Myocyte (in vitro differentiated cells): ENCODE measurements at regions not wholly inside any gene's neighbourhood (a gene's known extent, or its start where the extent isn't known, plus 50 kb on each side); places are given as distances from the start of the nearest gene placed in this dataset.

Experiments
- DNase-seq: peaks from one replicate; pipeline ENCODE4 v3.0.0-alpha.2; 2012; ENCODE audit warnings: low read depth

- DNase-seq: no peak
Measured at GRCh38 chr5:28574606-28575005, 1536.2 kb upstream of the CDH9 start.

GRCh38 chr5:28567048-28567447, 1528.7 kb upstream of the CDH9 start:
- no peak for DNase-seq

GRCh38 chr5:28561522-28561921, 1523.1 kb upstream of the CDH9 start:
- no peak for DNase-seq

- DNase-seq: no peak
Measured at GRCh38 chr5:28558196-28558595, 1519.8 kb upstream of the CDH9 start.

- DNase-seq: no peak
Measured at GRCh38 chr5:28557114-28557513, 1518.7 kb upstream of the CDH9 start.

- no peak for DNase-seq
Measured at GRCh38 chr5:28549588-28549987, 1511.2 kb upstream of the CDH9 start.

GRCh38 chr5:28548856-28549255, 1510.5 kb upstream of the CDH9 start:
- no peak for DNase-seq

- DNase-seq: no peak
Measured at GRCh38 chr5:28544501-28544900, 1506.1 kb upstream of the CDH9 start.

- DNase-seq: no peak
Measured at GRCh38 chr5:28543473-28544098, 1505.2 kb upstream of the CDH9 start.

GRCh38 chr5:28542987-28543386, 1504.6 kb upstream of the CDH9 start:
- peak; percentile 67 for DNase-seq

- DNase-seq: peak; percentile 68
Measured at GRCh38 chr5:28523888-28524635, 1485.7 kb upstream of the CDH9 start.

GRCh38 chr5:28523416-28523815, 1485.0 kb upstream of the CDH9 start:
- DNase-seq: no peak

- DNase-seq: peak; percentile 4
Measured at GRCh38 chr5:28517691-28518090, 1479.3 kb upstream of the CDH9 start.

- DNase-seq: no peak
Measured at GRCh38 chr5:28516722-28517121, 1478.3 kb upstream of the CDH9 start.

GRCh38 chr5:28512648-28513047, 1474.3 kb upstream of the CDH9 start:
- DNase-seq: no peak

GRCh38 chr5:28505121-28505520, 1466.7 kb upstream of the CDH9 start:
- no peak for DNase-seq

GRCh38 chr5:28500511-28500910, 1462.1 kb upstream of the CDH9 start:
- DNase-seq: no peak

- DNase-seq: peak; percentile 11
Measured at GRCh38 chr5:28499766-28500290, 1461.4 kb upstream of the CDH9 start.

- no peak for DNase-seq
Measured at GRCh38 chr5:28495876-28496275, 1457.5 kb upstream of the CDH9 start.

- no peak for DNase-seq
Measured at GRCh38 chr5:28493456-28493855, 1455.1 kb upstream of the CDH9 start.

- DNase-seq: no peak
Measured at GRCh38 chr5:28488752-28489151, 1450.4 kb upstream of the CDH9 start.

GRCh38 chr5:28483327-28484025, 1445.1 kb upstream of the CDH9 start:
- no peak for DNase-seq
